HG02571 (cell line): ENCODE measurements at regions not wholly inside any gene's neighbourhood (a gene's known extent, or its start where the extent isn't known, plus 50 kb on each side); places are given as distances from the start of the nearest gene placed in this dataset.
"Not testable (repeated sequence)": the region's sequence is repeated elsewhere in the genome, so short reads cannot be mapped to it uniquely, and the experiment has no call there.

Experiments used
- ATAC-seq: cut with Tn5 transposase; IDR thresholded peaks from one replicate; pipeline ENCODE4 v1.9.1; 2021; ENCODE audit warnings: mild to moderate bottlenecking, moderate library complexity; ENCODE audit not compliant: unreplicated experiment

- not testable (repeated sequence) for ATAC-seq
Observed at GRCh38 chr1:148211191-148211590, 59.1 kb upstream of the NBPF11 start.

- ATAC-seq, result not testable (repeated sequence)
Observed at GRCh38 chr1:148210624-148211023, 58.5 kb upstream of the NBPF11 start.

GRCh38 chr1:148210166-148210565 is 58.1 kb upstream of the NBPF11 start:
- ATAC-seq, result not testable (repeated sequence)

GRCh38 chr1:148202013-148202412 is 49.9 kb upstream of the NBPF11 start:
- ATAC-seq, result not testable (repeated sequence)
